A549 (cell line): ENCODE measurements at regions not wholly inside any gene's neighbourhood (a gene's known extent, or its start where the extent isn't known, plus 50 kb on each side); places are given as distances from the start of the nearest gene placed in this dataset.

ENCODE experiments used
- ATAC-seq, 2 experiments: fragments of 200-7000 bp in 1 of 2; fragments of >200 bp in 1 of 2; cut with Nextera tagmentation in 1 of 2; cut with Tn5 transposase in 1 of 2; 3 replicates each; pipeline versions ENCODE4 v1.8.0 to v1.9.1; 2018 to 2020; ENCODE audit warnings: mild to moderate bottlenecking in 1 of 2, moderate library complexity in 1 of 2
- CTCF ChIA-PET: fragments of 300-600 bp; sonication (Branson Sonifier 250); formaldehyde crosslinking; extraction: SDS; loops from one replicate; lab custom pipeline; 2021; ENCODE audit warnings: antibody characterized with exemption, inconsistent platforms; lab: Yijun Ruan, JAX
- POLR2A ChIA-PET: fragments of 350-600 bp; formaldehyde crosslinking; extraction: SDS; loops from one replicate; lab custom pipeline; 2021; ENCODE audit warnings: antibody characterized with exemption, inconsistent platforms; lab: Yijun Ruan, JAX
- DNase-seq, 2 experiments: peaks; one replicate each; pipeline versions ENCODE4 v3.0.0 to v3.0.0-alpha.2; 2011 to 2016; ENCODE audit warnings: low read depth in 1 of 2, low spot score in 1 of 2
- FAIRE-seq: peaks from 2 replicates; lab custom pipeline; 2011; peaks lifted over from hg19 to GRCh38; lab: Jason Lieb, UNC
- H3K27ac ChIP-seq, 2 experiments: fragments of >200 bp; sonication (Bioruptor Twin); formaldehyde crosslinking; 3 replicates each; pipeline ENCODE4 v1.5.1; 2016 to 2017
- H3K4me1 ChIP-seq: fragments of >200 bp; sonication (Bioruptor Twin); formaldehyde crosslinking; 3 replicates; pipeline ENCODE4 v1.6.1; 2016
- H3K4me2 ChIP-seq: fragments of >200 bp; sonication (Bioruptor Twin); formaldehyde crosslinking; 3 replicates; pipeline ENCODE4 v1.6.1; 2016
- H3K4me3 ChIP-seq: fragments of >200 bp; sonication (Bioruptor Twin); formaldehyde crosslinking; 3 replicates; pipeline ENCODE4 v1.5.1; 2016
- H3K9me3 ChIP-seq: fragments of >200 bp; sonication (Bioruptor Twin); formaldehyde crosslinking; 3 replicates; pipeline ENCODE4 v1.6.1; 2016
- CBX8 ChIP-seq: fragments of 200-600 bp; sonication (generic); IDR thresholded peaks from 2 replicates; pipeline ENCODE4 v1.6.1; 2016
- CEBPB ChIP-seq, 2 experiments: fragments of >200 bp in 1 of 2; sonication (Bioruptor Twin) in 1 of 2; formaldehyde crosslinking in 1 of 2; IDR thresholded peaks; 2 replicates each; pipeline ENCODE4 v1.6.1; 2012 to 2016
- CHD2 ChIP-seq: fragments of 150-350 bp; IDR thresholded peaks from 2 replicates; pipeline ENCODE4 v1.6.1; 2014; ENCODE audit warnings: low read length; ENCODE audit not compliant: partially characterized antibody
- CHD4 ChIP-seq: fragments of 200-600 bp; sonication (generic); IDR thresholded peaks from 2 replicates; pipeline ENCODE4 v1.6.1; 2016; ENCODE audit warnings: antibody characterized with exemption, mild to moderate bottlenecking, borderline replicate concordance
- EHF ChIP-seq: fragments of 250-450 bp; sonication (Bioruptor Pico); IDR thresholded peaks from 2 replicates; pipeline ENCODE4 v1.5.0; 2020; ENCODE audit warnings: mild to moderate bottlenecking
- EHMT2 ChIP-seq: fragments of 200-600 bp; sonication (generic); IDR thresholded peaks from 2 replicates; pipeline ENCODE4 v1.6.1; 2016; ENCODE audit warnings: antibody characterized with exemption, low read depth, mild to moderate bottlenecking, moderate library complexity
- EP300 ChIP-seq, 2 experiments: fragments of >200 bp; sonication (Bioruptor Twin); formaldehyde crosslinking; IDR thresholded peaks; 2 replicates in 1 of 2; 3 replicates in 1 of 2; pipeline ENCODE4 v1.6.1; 2016 to 2017
- ESRRA ChIP-seq: fragments of 150-350 bp; IDR thresholded peaks from 2 replicates; pipeline ENCODE4 v1.6.1; 2014; ENCODE audit warnings: mild to moderate bottlenecking, low read length, borderline replicate concordance
- FOSB ChIP-seq: fragments of 250-450 bp; sonication (Bioruptor Pico); IDR thresholded peaks from 2 replicates; pipeline ENCODE4 v1.5.0; 2020; ENCODE audit warnings: mild to moderate bottlenecking, moderate library complexity
- HDAC2 ChIP-seq: fragments of 200-600 bp; sonication (generic); IDR thresholded peaks from 2 replicates; pipeline ENCODE4 v1.6.1; 2016
- HEYL ChIP-seq: fragments of 250-450 bp; sonication (Bioruptor Pico); IDR thresholded peaks from 2 replicates; pipeline ENCODE4 v1.8.0; 2021; ENCODE audit warnings: mild to moderate bottlenecking, moderate library complexity
- HOXB5 ChIP-seq: fragments of 250-450 bp; sonication (Bioruptor Pico); IDR thresholded peaks from 2 replicates; pipeline ENCODE4 v1.5.0; 2020; ENCODE audit warnings: mild to moderate bottlenecking, moderate library complexity
- JUN ChIP-seq, 2 experiments: fragments of >200 bp; sonication (Bioruptor Twin); formaldehyde crosslinking; IDR thresholded peaks; 2 replicates in 1 of 2; 3 replicates in 1 of 2; pipeline ENCODE4 v1.6.1; 2016 to 2017
- JUNB ChIP-seq: fragments of >200 bp; sonication (Bioruptor Twin); formaldehyde crosslinking; IDR thresholded peaks from 2 replicates; pipeline ENCODE4 v1.6.1; 2016
- KDM1A ChIP-seq: fragments of 200-600 bp; sonication (generic); IDR thresholded peaks from 2 replicates; pipeline ENCODE4 v1.6.1; 2016; ENCODE audit warnings: low read depth, mild to moderate bottlenecking
- KDM5A ChIP-seq: fragments of 200-600 bp; sonication (generic); IDR thresholded peaks from 2 replicates; pipeline ENCODE4 v1.6.1; 2016; ENCODE audit warnings: antibody characterized with exemption, mild to moderate bottlenecking
- MAZ ChIP-seq: fragments of 150-350 bp; IDR thresholded peaks from 2 replicates; pipeline ENCODE4 v1.6.1; 2014; ENCODE audit warnings: antibody characterized with exemption, low read depth, low read length, borderline replicate concordance
- MYC ChIP-seq: IDR thresholded peaks from 2 replicates; pipeline ENCODE4 v1.6.1; 2012; ENCODE audit warnings: mild to moderate bottlenecking, inconsistent platforms, low read length, improper control_type of control experiment, borderline replicate concordance
- NPAS2 ChIP-seq: fragments of 250-450 bp; sonication (Bioruptor Pico); IDR thresholded peaks from 2 replicates; pipeline ENCODE4 v1.8.0; 2022; ENCODE audit warnings: mild to moderate bottlenecking, moderate library complexity, borderline replicate concordance
- NR3C1 ChIP-seq: fragments of >200 bp; sonication (Bioruptor Twin); formaldehyde crosslinking; IDR thresholded peaks from 3 replicates; pipeline ENCODE4 v1.6.1; 2017
- POLR2A ChIP-seq: IDR thresholded peaks from 2 replicates; pipeline ENCODE4 v1.6.1; 2012; ENCODE audit warnings: mild to moderate bottlenecking, low read length
- RCOR1 ChIP-seq: fragments of 150-350 bp; IDR thresholded peaks from 2 replicates; pipeline ENCODE4 v1.6.1; 2014; ENCODE audit warnings: antibody characterized with exemption, low read length, low read depth
- RFX5 ChIP-seq: fragments of 450-650 bp; IDR thresholded peaks from 2 replicates; pipeline ENCODE4 v1.7.1; 2014; ENCODE audit warnings: antibody characterized with exemption, mild to moderate bottlenecking, moderate library complexity
- SREBF2 ChIP-seq: fragments of 450-650 bp; IDR thresholded peaks from 2 replicates; pipeline ENCODE4 v1.6.1; 2014; ENCODE audit warnings: mild to moderate bottlenecking, moderate library complexity
- TFCP2L1 ChIP-seq: fragments of 250-450 bp; sonication (Bioruptor Pico); IDR thresholded peaks from 2 replicates; pipeline ENCODE4 v1.5.0; 2021; ENCODE audit warnings: mild to moderate bottlenecking
- ZFP36 ChIP-seq: fragments of 450-650 bp; IDR thresholded peaks from 2 replicates; pipeline ENCODE4 v1.6.1; 2014; ENCODE audit warnings: borderline replicate concordance; ENCODE audit not compliant: partially characterized antibody
- ZNF302 ChIP-seq: fragments of 250-450 bp; sonication (Bioruptor Pico); IDR thresholded peaks from 2 replicates; pipeline ENCODE4 v1.9.0; 2021; ENCODE audit warnings: inconsistent platforms, mild to moderate bottlenecking, moderate library complexity
- WGBS: methylation state at CpG from one replicate; pipeline ENCODE4 v1.1.6; 2017; ENCODE audit errors: missing lambda C conversion rate; 5-methylcytosine and 5-hydroxymethylcytosine counted together
- TF ChIP-seq, protein P1 (sequence below): fragments of 450-650 bp; IDR thresholded peaks from 2 replicates; pipeline ENCODE4 v1.6.1; 2014; ENCODE audit warnings: antibody characterized with exemption
- TF ChIP-seq, protein P2 (sequence below): fragments of 250-450 bp; sonication (Bioruptor Pico); IDR thresholded peaks from 2 replicates; pipeline ENCODE4 v1.5.0; 2021; ENCODE audit warnings: mild to moderate bottlenecking, moderate library complexity, borderline replicate concordance
- TF ChIP-seq, protein P3 (sequence below): fragments of >200 bp; sonication (Bioruptor Twin); formaldehyde crosslinking; IDR thresholded peaks from 2 replicates; pipeline ENCODE4 v1.6.1; 2016
- TF ChIP-seq, protein P4 (sequence below): IDR thresholded peaks from 2 replicates; pipeline ENCODE4 v1.6.1; 2012
- TF ChIP-seq, protein P5 (sequence below): fragments of 150-350 bp; IDR thresholded peaks from 2 replicates; pipeline ENCODE4 v1.6.1; 2014; ENCODE audit warnings: low read depth, mild to moderate bottlenecking, low read length
- TF ChIP-seq, protein P6 (sequence below): IDR thresholded peaks from 2 replicates; pipeline ENCODE4 v1.6.1; 2012

DNA sequence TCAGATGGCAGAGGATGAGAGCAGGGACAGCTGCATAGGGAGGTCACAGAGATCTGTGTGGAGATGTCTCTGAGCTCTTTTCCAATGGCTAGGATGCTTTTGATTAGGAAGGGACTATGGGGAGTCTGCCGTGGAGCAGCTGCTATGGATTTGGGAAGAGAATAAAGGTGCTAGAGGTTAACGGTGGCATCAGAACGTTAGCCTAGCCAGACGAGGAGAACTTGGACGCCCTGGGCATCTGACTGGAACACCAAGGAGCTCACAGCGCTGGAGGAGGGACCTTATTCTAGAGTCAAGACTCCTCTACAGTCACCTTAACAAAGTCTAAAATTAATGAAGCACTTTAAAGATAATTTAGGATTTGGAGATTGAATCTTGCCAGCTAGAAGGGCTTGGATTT lies 157.2 kb upstream of the B3GAT1 start:
- Histone ChIP-seq H3K4me3 (no peak overlapping the region), H3K4me1 (no peaks in the 10 kb centered on the region), H3K4me2 (no peak overlapping the region), H3K9me3 (no peaks in the 10 kb centered on the region), H3K27ac (no peak overlapping the region)
- ATAC-seq (no peak), FAIRE-seq (no peak), DNase-seq (no peak)
- ChIA-PET CTCF (no interaction called here), POLR2A (no interaction called here)
- TF ChIP-seq NR3C1 (no peak), KDM1A (no peak), EP300 (IDR thresholded peaks at IDR 0.05) (no peak), JUN (IDR thresholded peaks at IDR 0.05) (no peak), RFX5 (no peak), HOXB5 (CRISPR knock-in tag) (no peak), CHD4 (no peak), FOSB (CRISPR knock-in tag) (no peak), MYC (no peak), MAZ (no peak), CHD2 (no peak), HDAC2 (no peak), CEBPB (IDR thresholded peaks at IDR 0.05) (no peak), RCOR1 (no peak), POLR2A (no peak), TFCP2L1 (CRISPR knock-in tag) (no peak)
- TF ChIP-seq, protein P1, sequence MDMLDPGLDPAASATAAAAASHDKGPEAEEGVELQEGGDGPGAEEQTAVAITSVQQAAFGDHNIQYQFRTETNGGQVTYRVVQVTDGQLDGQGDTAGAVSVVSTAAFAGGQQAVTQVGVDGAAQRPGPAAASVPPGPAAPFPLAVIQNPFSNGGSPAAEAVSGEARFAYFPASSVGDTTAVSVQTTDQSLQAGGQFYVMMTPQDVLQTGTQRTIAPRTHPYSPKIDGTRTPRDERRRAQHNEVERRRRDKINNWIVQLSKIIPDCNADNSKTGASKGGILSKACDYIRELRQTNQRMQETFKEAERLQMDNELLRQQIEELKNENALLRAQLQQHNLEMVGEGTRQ, result no peak
- TF ChIP-seq, protein P2, sequence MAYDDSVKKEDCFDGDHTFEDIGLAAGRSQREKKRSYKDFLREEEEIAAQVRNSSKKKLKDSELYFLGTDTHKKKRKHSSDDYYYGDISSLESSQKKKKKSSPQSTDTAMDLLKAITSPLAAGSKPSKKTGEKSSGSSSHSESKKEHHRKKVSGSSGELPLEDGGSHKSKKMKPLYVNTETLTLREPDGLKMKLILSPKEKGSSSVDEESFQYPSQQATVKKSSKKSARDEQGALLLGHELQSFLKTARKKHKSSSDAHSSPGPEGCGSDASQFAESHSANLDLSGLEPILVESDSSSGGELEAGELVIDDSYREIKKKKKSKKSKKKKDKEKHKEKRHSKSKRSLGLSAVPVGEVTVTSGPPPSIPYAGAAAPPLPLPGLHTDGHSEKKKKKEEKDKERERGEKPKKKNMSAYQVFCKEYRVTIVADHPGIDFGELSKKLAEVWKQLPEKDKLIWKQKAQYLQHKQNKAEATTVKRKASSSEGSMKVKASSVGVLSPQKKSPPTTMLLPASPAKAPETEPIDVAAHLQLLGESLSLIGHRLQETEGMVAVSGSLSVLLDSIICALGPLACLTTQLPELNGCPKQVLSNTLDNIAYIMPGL (CRISPR knock-in tag), result no peak
- TF ChIP-seq, protein P3, sequence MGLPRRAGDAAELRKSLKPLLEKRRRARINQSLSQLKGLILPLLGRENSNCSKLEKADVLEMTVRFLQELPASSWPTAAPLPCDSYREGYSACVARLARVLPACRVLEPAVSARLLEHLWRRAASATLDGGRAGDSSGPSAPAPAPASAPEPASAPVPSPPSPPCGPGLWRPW, result no peak
- WGBS, result 4% methylated on average over 6 of the region's 6 CpGs

DNA sequence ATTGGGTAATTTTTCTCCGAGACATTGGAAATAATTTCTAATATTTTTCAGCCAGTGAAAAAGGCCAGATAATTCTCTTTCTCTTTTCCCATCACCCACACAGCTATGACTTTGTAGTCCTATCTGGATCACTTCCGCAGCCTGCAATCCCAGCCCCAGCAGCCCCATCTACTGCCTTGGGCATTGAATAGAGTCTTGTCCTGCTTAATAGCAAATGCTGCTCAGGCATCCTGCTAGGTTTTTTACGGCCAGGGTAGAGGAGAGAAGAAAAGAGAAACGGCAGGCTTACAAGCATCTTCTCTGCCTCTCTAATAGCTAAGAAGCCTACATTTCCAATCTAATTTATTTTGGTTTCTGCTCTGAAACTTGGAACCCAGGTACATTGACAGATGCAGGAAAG lies 154.3 kb upstream of the B3GAT1 start:
- ATAC-seq, result no peak
- ChIA-PET CTCF (interaction anchor here (0.6 kb wide), 1 partner anchor 163 kb away, joined by 3 read pairs; no protein-coding TSS in a partner anchor), POLR2A (no interaction called here)
- Histone ChIP-seq H3K4me1 (no peaks in the 10 kb centered on the region), H3K4me3 (no peak overlapping the region), H3K4me2 (no peak overlapping the region), H3K27ac (no peak overlapping the region), H3K9me3 (no peaks in the 10 kb centered on the region)
- FAIRE-seq, result no peak
- 25% methylated on average over 4 of the region's 4 CpGs for WGBS
- DNase-seq, result no peak
- TF ChIP-seq JUNB (no peak), EHMT2 (no peak), ZNF302 (CRISPR knock-in tag) (no peak), EHF (CRISPR knock-in tag) (no peak), RCOR1 (no peak), KDM1A (no peak), ZFP36 (no peak), KDM5A (no peak), HEYL (CRISPR knock-in tag) (no peak), NPAS2 (CRISPR knock-in tag) (no peak), ESRRA (no peak), MYC (no peak), POLR2A (no peak), CBX8 (no peak), SREBF2 (no peak)
- TF ChIP-seq, protein P4, sequence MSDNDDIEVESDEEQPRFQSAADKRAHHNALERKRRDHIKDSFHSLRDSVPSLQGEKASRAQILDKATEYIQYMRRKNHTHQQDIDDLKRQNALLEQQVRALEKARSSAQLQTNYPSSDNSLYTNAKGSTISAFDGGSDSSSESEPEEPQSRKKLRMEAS, result no peak
- TF ChIP-seq, protein P5, sequence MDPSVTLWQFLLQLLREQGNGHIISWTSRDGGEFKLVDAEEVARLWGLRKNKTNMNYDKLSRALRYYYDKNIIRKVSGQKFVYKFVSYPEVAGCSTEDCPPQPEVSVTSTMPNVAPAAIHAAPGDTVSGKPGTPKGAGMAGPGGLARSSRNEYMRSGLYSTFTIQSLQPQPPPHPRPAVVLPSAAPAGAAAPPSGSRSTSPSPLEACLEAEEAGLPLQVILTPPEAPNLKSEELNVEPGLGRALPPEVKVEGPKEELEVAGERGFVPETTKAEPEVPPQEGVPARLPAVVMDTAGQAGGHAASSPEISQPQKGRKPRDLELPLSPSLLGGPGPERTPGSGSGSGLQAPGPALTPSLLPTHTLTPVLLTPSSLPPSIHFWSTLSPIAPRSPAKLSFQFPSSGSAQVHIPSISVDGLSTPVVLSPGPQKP, result no peak
- TF ChIP-seq, protein P6, sequence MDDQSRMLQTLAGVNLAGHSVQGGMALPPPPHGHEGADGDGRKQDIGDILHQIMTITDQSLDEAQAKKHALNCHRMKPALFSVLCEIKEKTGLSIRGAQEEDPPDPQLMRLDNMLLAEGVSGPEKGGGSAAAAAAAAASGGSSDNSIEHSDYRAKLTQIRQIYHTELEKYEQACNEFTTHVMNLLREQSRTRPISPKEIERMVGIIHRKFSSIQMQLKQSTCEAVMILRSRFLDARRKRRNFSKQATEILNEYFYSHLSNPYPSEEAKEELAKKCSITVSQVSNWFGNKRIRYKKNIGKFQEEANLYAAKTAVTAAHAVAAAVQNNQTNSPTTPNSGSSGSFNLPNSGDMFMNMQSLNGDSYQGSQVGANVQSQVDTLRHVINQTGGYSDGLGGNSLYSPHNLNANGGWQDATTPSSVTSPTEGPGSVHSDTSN, result no peak
